Pancreas (tissue), 10 donors: ENCODE measurements at regions not wholly inside any gene's neighbourhood (a gene's known extent, or its start where the extent isn't known, plus 50 kb on each side); places are given as distances from the start of the nearest gene placed in this dataset.
A peak's percentile ranks its signal among the peaks of the same experiment; 100 is the strongest.

Source experiments
- ATAC-seq, 4 donors: fragments of 200-7000 bp; cut with Tn5 transposase; one replicate each; pipeline versions ENCODE4 v1.8.0 to v1.9.1; 2020; ENCODE audit warnings: mild to moderate bottlenecking in 4 of 4, moderate library complexity in 4 of 4
- DNase-seq, 6 donors: peaks; one replicate each; pipeline ENCODE4 v3.0.0-alpha.2; 2020
- FAIRE-seq: peaks from 2 replicates; lab custom pipeline; 2012; peaks lifted over from hg19 to GRCh38; lab: Jason Lieb, UNC
- H3K27ac ChIP-seq, 4 donors: fragments of 200-600 bp; sonication (generic); 1 replicate in 3 of 4; 2 replicates in 1 of 4; pipeline versions ENCODE4 v1.5.0 to v1.8.0; 2020
- H3K27me3 ChIP-seq, 4 donors: fragments of 200-600 bp; one replicate each; pipeline ENCODE4 v1.8.0; 2021
- H3K36me3 ChIP-seq, 3 donors: fragments of 200-600 bp; sonication (generic) in 1 of 3; one replicate each; pipeline versions ENCODE4 v1.5.0 to v1.8.0; 2020 to 2021
- H3K4me1 ChIP-seq, 3 donors: fragments of 200-600 bp; one replicate each; pipeline ENCODE4 v1.8.0; 2021
- H3K4me3 ChIP-seq, 4 donors: fragments of 200-600 bp; sonication (generic) in 2 of 4; one replicate each; pipeline versions ENCODE4 v1.5.0 to v1.8.0; 2020 to 2021
- H3K9me3 ChIP-seq, 4 donors: fragments of 200-600 bp; one replicate each; pipeline ENCODE4 v1.8.0; 2021
- CTCF ChIP-seq, 4 donors: fragments of 200-600 bp; sonication (generic) in 3 of 4; IDR thresholded peaks; one replicate each; pipeline versions ENCODE4 v1.5.0 to v1.8.0; 2021; ENCODE audit warnings: antibody characterized with exemption in 4 of 4
- WGBS, 2 donors: extraction: QIAGEN DNeasy Blood & Tissue Kit; methylation state at CpG; one replicate each; pipeline ENCODE4 v1.1.7; 2013; 5-methylcytosine and 5-hydroxymethylcytosine counted together
- intact Hi-C, 3 donors: fragments of 100-400 bp; cut with DNase I; formaldehyde crosslinking; loops; one replicate each; pipeline versions ENCODE4 v1.11.1 to v1.14.2; 2022
- donor health status: healthy with polysubstance abuse.
- donor health status: DM: no; HTN: no; CAD: no; lungs with moderate emphysema.
- donor health status: DM: no; HTN: no; CAD: no.
- donor health status: control.
- donor health status: control.
- donor health status: Bipolar disorder and iron deficiency.
- donor health status: DM: yes; HTN: yes; CAD: no.
- donor health status: DM: no; HTN: no; CAD: no.
- donor health status: DM: no; HTN: no; CAD: no.
- donor health status: DM: yes; HTN: yes; CAD: no.

DNA sequence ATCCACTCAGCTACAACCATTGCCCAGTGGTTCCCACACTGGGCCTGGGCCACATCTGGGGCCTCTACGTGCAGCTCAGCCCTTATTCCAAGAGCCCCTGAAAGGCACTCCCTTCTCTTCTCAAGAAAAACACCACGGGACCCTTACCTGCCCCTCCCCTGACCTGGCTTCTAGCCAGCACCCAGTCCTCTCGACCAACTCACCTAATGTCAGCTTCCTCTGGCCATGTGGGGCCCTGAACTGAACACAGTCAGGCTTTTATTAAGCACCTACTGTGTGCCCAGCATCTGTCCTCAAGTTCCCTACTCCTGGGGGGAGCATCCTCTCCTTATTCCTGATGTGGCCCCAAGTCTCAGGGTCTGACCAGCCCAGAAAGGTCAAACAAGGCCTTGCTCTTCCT, 208.4 kb downstream of the MATN1 start:
- FAIRE-seq (no peak), ATAC-seq (no peak), DNase-seq (peak in 1 of 6 donors; percentile 2)
- H3K9me3 ChIP-seq, result no peaks in the 10 kb centered on the region
- H3K36me3 ChIP-seq, result no peaks in the 10 kb centered on the region
- WGBS, 2 donors, result 41 to 64% methylated on average over 3 of the region's 3 CpGs
- no peaks in the 10 kb centered on the region for H3K4me1 ChIP-seq
- no peaks in the 10 kb centered on the region for H3K27me3 ChIP-seq
- no peak overlapping the region for H3K27ac ChIP-seq
- H3K4me3 ChIP-seq, result no peak overlapping the region
- TF ChIP-seq CTCF (IDR thresholded peaks at IDR 0.05), result no peak
- intact Hi-C loops, result no loop called here

GRCh38 chr1:30514137-30514654, 209.2 kb downstream of the MATN1 start:
- no peak for TF ChIP-seq CTCF (IDR thresholded peaks at IDR 0.05)
- no peaks in the 10 kb centered on the region for H3K36me3 ChIP-seq
- FAIRE-seq (no peak), ATAC-seq (no peak), DNase-seq (no peak)
- H3K4me3 ChIP-seq, result no peak overlapping the region
- 31 to 52% methylated on average over 6 of the region's 6 CpGs for WGBS, 2 donors
- H3K27ac ChIP-seq, result no peak overlapping the region
- no peaks in the 10 kb centered on the region for H3K9me3 ChIP-seq
- intact Hi-C loops, result no loop called here
- no peaks in the 10 kb centered on the region for H3K4me1 ChIP-seq
- no peaks in the 10 kb centered on the region for H3K27me3 ChIP-seq

DNA sequence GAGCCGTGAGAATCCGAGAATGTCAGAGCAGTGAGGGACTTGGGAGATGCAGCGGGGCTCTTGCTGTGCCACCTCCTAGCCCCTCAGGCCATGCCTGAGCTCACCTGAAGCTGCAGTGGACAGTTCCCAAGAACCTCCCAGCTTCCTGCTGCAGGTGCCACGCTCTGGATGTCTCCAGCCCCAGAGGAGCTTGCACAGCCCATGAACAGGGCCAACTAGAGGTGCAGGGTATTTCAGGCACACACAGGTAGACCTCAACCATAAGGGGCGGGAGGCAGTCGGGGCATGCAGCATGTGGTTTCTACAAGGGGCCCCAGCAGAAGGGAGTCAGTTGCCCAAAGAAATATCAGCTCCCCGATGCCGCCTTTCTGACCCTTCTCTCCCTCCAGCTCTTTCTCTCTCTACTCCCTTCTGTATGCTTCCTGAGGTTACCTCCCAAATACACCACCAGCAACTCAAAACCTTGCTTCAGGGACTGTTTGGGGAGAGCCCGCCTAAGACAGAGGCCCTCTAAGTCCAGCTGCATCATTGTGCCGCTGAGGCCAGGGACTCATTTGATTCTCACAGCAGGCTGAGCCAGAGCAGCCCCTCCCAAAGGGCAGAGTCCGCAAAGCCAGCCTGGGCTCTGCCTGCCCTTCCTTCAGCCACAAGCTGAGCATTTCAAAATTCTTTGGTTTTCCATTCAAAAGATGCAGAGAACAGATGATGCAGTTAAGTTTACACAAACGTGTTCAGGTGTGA, 209.8 kb downstream of the MATN1 start:
- no peak for TF ChIP-seq CTCF (IDR thresholded peaks at IDR 0.05)
- no peaks in the 10 kb centered on the region for H3K9me3 ChIP-seq
- peak in 1 of 6 donors; percentile 3 for DNase-seq
- ATAC-seq, result no peak
- FAIRE-seq, result no peak
- H3K27me3 ChIP-seq, result no peaks in the 10 kb centered on the region
- no peak overlapping the region for H3K27ac ChIP-seq
- intact Hi-C loops, result no loop called here
- 50 to 68% methylated on average over 12 of the region's 12 CpGs for WGBS, 2 donors
- H3K4me1 ChIP-seq, result no peaks in the 10 kb centered on the region
- no peaks in the 10 kb centered on the region for H3K36me3 ChIP-seq
- no peak overlapping the region for H3K4me3 ChIP-seq

GRCh38 chr1:30512914-30513265, 210.5 kb downstream of the MATN1 start:
- FAIRE-seq (no peak), ATAC-seq (no peak), DNase-seq (peak in 1 of 6 donors; percentile 4)
- no peaks in the 10 kb centered on the region for H3K36me3 ChIP-seq
- WGBS, 2 donors, result 77 to 87% methylated on average over 9 of the region's 9 CpGs
- H3K4me1 ChIP-seq, result no peaks in the 10 kb centered on the region
- intact Hi-C loops, result no loop called here
- H3K4me3 ChIP-seq, result no peak overlapping the region
- TF ChIP-seq CTCF (IDR thresholded peaks at IDR 0.05), result no peak
- H3K27me3 ChIP-seq, result no peaks in the 10 kb centered on the region
- no peaks in the 10 kb centered on the region for H3K9me3 ChIP-seq
- H3K27ac ChIP-seq, result no peak overlapping the region
